ENCODE measurements at regions not wholly inside any gene's neighbourhood (a gene's known extent, or its start where the extent isn't known, plus 50 kb on each side); places are given as distances from the start of the nearest gene placed in this dataset.

- no peak for TF ChIP-seq CTCF (conservative IDR thresholded peaks at IDR 0.05; ENCODE audit: low read depth in 2 of 2)
- H3K27me3 Mint-ChIP-seq (ENCODE audit: insufficient read depth, low read depth, poor library complexity): peaks cover 18% of the 10 kb centered on the region
Measured at GRCh38 chr17:72215490-72215889, 94.7 kb downstream of the SOX9 start.

GRCh38 chr17:72215928-72216327, 95.1 kb downstream of the SOX9 start:
- H3K36me3 ChIP-seq (ENCODE audit: insufficient read depth): no peaks in the 10 kb centered on the region
- no peaks in the 10 kb centered on the region for H3K36me3 Mint-ChIP-seq (ENCODE audit: low read depth)
- H3K27me3 ChIP-seq (ENCODE audit: insufficient read depth): peaks cover 44% of the 10 kb centered on the region
- peaks cover 16% of the 10 kb centered on the region for H3K4me1 ChIP-seq (ENCODE audit: insufficient read depth)
- no peak overlapping the region for H3K27ac Mint-ChIP-seq
- no peak for ATAC-seq
- H3K4me3 ChIP-seq: no peak overlapping the region
- H3K9me3 Mint-ChIP-seq: no peaks in the 10 kb centered on the region
- peaks cover 23% of the 10 kb centered on the region for H3K27me3 Mint-ChIP-seq (ENCODE audit: insufficient read depth, low read depth, poor library complexity)
- H3K4me3 Mint-ChIP-seq: no peak overlapping the region
- H3K79me2 ChIP-seq (replicated peaks; ENCODE audit: insufficient read depth): no peaks in the 10 kb centered on the region
- no peak overlapping the region for H3K27ac ChIP-seq (ENCODE audit: low read depth)
- no peak overlapping the region for H2AFZ ChIP-seq
- H3K9me2 ChIP-seq (ENCODE audit: insufficient read depth): no peaks in the 10 kb centered on the region
- no peak for DNase-seq (ENCODE audit: low spot score)
- H4K20me1 ChIP-seq (replicated peaks; ENCODE audit: insufficient read depth): no peaks in the 10 kb centered on the region
- H3K4me2 ChIP-seq: no peak overlapping the region
- H3F3A ChIP-seq (replicated peaks; ENCODE audit: low read depth): no peaks in the 10 kb centered on the region
- peaks cover 24% of the 10 kb centered on the region for H3K4me1 Mint-ChIP-seq
- TF ChIP-seq ZNF462 (CRISPR knock-in tag; IDR thresholded peaks at IDR 0.05) (no peak), POLR2AphosphoS5 (IDR thresholded peaks at IDR 0.05; ENCODE audit: low read depth) (no peak), ETS1 (IDR thresholded peaks at IDR 0.05) (no peak), STAT1 (IDR thresholded peaks at IDR 0.05; ENCODE audit: unreplicated experiment) (no peak), EZH2 (IDR thresholded peaks at IDR 0.05; ENCODE audit: low read depth, unreplicated experiment) (no peak), JUNB (IDR thresholded peaks at IDR 0.05; ENCODE audit: unreplicated experiment) (no peak), NANOG (IDR thresholded peaks at IDR 0.05; ENCODE audit: borderline replicate concordance) (no peak), ZNF331 (CRISPR knock-in tag; IDR thresholded peaks at IDR 0.05; ENCODE audit: low read depth) (no peak)
- TF ChIP-seq, protein P1, sequence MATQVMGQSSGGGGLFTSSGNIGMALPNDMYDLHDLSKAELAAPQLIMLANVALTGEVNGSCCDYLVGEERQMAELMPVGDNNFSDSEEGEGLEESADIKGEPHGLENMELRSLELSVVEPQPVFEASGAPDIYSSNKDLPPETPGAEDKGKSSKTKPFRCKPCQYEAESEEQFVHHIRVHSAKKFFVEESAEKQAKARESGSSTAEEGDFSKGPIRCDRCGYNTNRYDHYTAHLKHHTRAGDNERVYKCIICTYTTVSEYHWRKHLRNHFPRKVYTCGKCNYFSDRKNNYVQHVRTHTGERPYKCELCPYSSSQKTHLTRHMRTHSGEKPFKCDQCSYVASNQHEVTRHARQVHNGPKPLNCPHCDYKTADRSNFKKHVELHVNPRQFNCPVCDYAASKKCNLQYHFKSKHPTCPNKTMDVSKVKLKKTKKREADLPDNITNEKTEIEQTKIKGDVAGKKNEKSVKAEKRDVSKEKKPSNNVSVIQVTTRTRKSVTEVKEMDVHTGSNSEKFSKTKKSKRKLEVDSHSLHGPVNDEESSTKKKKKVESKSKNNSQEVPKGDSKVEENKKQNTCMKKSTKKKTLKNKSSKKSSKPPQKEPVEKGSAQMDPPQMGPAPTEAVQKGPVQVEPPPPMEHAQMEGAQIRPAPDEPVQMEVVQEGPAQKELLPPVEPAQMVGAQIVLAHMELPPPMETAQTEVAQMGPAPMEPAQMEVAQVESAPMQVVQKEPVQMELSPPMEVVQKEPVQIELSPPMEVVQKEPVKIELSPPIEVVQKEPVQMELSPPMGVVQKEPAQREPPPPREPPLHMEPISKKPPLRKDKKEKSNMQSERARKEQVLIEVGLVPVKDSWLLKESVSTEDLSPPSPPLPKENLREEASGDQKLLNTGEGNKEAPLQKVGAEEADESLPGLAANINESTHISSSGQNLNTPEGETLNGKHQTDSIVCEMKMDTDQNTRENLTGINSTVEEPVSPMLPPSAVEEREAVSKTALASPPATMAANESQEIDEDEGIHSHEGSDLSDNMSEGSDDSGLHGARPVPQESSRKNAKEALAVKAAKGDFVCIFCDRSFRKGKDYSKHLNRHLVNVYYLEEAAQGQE (IDR thresholded peaks at IDR 0.05; ENCODE audit: unreplicated experiment): no peak

More at GRCh38 chr17:72215490-72215889, 94.7 kb downstream of the SOX9 start:
- Histone ChIP-seq H3K79me2 (replicated peaks; ENCODE audit: insufficient read depth) (no peaks in the 10 kb centered on the region), H3K4me2 (no peak overlapping the region), H3K4me3 (no peak overlapping the region), H3K9me2 (ENCODE audit: insufficient read depth) (no peaks in the 10 kb centered on the region), H3K27ac (ENCODE audit: low read depth) (no peak overlapping the region), H2AFZ (no peak overlapping the region), H3K27me3 (ENCODE audit: insufficient read depth) (peaks cover 39% of the 10 kb centered on the region), H4K20me1 (replicated peaks; ENCODE audit: insufficient read depth) (no peaks in the 10 kb centered on the region), H3F3A (replicated peaks; ENCODE audit: low read depth) (no peaks in the 10 kb centered on the region), H3K36me3 (ENCODE audit: insufficient read depth) (no peaks in the 10 kb centered on the region), H3K4me1 (ENCODE audit: insufficient read depth) (peaks cover 12% of the 10 kb centered on the region)
- H3K9me3 Mint-ChIP-seq: no peaks in the 10 kb centered on the region
- H3K4me3 Mint-ChIP-seq: no peak overlapping the region
- ATAC-seq (no peak), DNase-seq (ENCODE audit: low spot score) (no peak)
- H3K27ac Mint-ChIP-seq: no peak overlapping the region
- H3K4me1 Mint-ChIP-seq: peaks cover 20% of the 10 kb centered on the region
- H3K36me3 Mint-ChIP-seq (ENCODE audit: low read depth): no peaks in the 10 kb centered on the region

All from GM23338 (cell line).